Fibroblast of pulmonary artery (primary cell): ENCODE measurements at regions not wholly inside any gene's neighbourhood (a gene's known extent, or its start where the extent isn't known, plus 50 kb on each side); places are given as distances from the start of the nearest gene placed in this dataset.

Experiments used
- DNase-seq: peaks from one replicate; pipeline ENCODE4 v3.0.0-alpha.2; 2010; ENCODE audit warnings: low read depth
- H3K4me3 ChIP-seq: replicated peaks from 2 replicates; pipeline ENCODE4 v1.5.1; 2011; ENCODE audit warnings: low read depth, mild to moderate bottlenecking, control low read depth, low read length, moderate library complexity
- TF ChIP-seq, protein P1 (sequence below): IDR thresholded peaks from 2 replicates; pipeline ENCODE4 v1.5.1; 2011; ENCODE audit warnings: mild to moderate bottlenecking, control low read depth, low read length, inconsistent platforms; ENCODE audit errors: missing control alignments

- no peak overlapping the region for H3K4me3 ChIP-seq
- DNase-seq, result no peak
- TF ChIP-seq, protein P1, sequence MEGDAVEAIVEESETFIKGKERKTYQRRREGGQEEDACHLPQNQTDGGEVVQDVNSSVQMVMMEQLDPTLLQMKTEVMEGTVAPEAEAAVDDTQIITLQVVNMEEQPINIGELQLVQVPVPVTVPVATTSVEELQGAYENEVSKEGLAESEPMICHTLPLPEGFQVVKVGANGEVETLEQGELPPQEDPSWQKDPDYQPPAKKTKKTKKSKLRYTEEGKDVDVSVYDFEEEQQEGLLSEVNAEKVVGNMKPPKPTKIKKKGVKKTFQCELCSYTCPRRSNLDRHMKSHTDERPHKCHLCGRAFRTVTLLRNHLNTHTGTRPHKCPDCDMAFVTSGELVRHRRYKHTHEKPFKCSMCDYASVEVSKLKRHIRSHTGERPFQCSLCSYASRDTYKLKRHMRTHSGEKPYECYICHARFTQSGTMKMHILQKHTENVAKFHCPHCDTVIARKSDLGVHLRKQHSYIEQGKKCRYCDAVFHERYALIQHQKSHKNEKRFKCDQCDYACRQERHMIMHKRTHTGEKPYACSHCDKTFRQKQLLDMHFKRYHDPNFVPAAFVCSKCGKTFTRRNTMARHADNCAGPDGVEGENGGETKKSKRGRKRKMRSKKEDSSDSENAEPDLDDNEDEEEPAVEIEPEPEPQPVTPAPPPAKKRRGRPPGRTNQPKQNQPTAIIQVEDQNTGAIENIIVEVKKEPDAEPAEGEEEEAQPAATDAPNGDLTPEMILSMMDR, result no peak
These were observed 236.4 kb downstream of the BUD13 start for GRCh38 chr11:116536416-116536815.

DNA sequence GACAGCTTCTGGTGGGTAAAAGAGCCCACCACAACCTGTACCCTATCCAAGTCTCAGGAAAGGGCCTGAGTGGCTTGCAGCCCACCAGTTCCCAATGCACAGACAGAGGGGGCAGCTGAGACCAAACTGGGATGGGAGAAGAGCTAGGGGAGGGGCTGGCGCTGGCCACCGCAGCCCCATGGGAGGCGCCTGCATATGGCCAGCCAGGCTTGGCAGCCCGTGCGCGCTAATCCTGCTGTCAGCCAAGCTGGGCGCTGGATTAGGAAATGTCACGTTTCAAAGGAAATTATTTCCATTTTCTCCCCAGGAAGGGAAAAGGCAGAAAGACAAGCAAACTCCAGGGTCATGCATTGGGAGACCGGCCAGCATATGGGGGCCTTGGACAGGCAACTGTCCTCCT, 236.8 kb downstream of the BUD13 start:
- DNase-seq, result no peak
- TF ChIP-seq, protein P1, result no peak
- H3K4me3 ChIP-seq, result no peak overlapping the region

- no peak for DNase-seq
- H3K4me3 ChIP-seq, result no peak overlapping the region
- TF ChIP-seq, protein P1, result no peak
These were observed 237.7 kb downstream of the BUD13 start for GRCh38 chr11:116535120-116535519.

GRCh38 chr11:116534270-116534975, 238.4 kb downstream of the BUD13 start:
- no peak for DNase-seq
- H3K4me3 ChIP-seq, result no peak overlapping the region
- TF ChIP-seq, protein P1, result no peak

DNA sequence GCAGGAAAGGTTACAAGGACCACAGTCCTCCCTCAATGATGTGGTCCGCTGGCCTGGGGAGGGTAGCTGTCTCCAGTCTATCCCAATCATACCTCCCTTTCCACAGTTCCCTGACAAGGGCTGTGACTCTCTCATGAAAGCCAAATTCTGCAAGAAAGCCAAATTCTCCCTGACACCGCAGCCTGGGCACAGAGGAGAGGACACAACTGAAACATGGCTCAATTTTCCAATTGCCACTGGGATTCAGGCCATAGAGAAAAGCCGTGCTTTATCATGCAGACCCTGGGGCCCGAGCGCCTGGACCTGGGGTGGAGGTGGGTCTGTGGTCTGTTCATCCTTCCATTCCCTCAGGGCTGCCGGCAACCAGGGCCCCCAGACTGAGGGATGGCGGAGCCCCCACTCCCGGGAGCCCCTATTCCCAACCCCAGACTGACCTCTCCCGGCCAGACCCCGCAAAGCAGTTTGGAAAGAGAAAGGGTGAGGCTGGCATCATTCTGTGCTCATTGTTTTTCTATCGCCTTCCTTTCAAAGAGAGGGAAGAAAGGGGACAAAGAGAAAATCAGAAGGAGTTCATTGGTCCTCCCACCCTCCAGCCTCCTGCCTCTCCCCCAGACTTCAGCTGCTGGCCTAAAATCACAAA, 239.5 kb downstream of the BUD13 start:
- TF ChIP-seq, protein P1, result no peak
- no peak for DNase-seq
- H3K4me3 ChIP-seq, result no peak overlapping the region

DNA sequence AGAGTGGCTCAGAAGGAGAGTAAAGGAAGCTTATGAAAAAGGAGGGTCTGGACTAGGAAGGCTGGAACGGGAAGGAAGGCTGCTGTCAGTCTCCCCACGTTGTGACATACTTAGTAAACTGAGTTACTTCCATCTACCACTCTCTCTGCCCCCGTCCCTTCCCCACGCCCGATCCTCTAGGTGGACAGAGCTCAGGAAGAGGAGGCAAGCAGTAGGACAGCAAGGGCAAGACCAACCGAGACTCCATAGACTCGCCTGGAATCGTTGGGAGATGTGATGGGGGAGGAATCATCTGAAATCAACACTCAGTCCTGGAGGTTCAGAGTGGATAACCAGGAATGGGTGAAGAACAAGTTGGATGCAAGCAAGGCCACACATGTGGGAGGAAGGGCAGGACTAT, 240.7 kb downstream of the BUD13 start:
- no peak for DNase-seq
- H3K4me3 ChIP-seq, result no peak overlapping the region
- TF ChIP-seq, protein P1, result no peak

GRCh38 chr11:116530705-116531104, 242.1 kb downstream of the BUD13 start:
- TF ChIP-seq, protein P1, result no peak
- no peak overlapping the region for H3K4me3 ChIP-seq

More at GRCh38 chr11:116530705-116531104, 242.1 kb downstream of the BUD13 start:
- DNase-seq, result no peak
